GM10266 (cell line): ENCODE measurements at regions not wholly inside any gene's neighbourhood (a gene's known extent, or its start where the extent isn't known, plus 50 kb on each side); places are given as distances from the start of the nearest gene placed in this dataset.

Experiments
- DNase-seq: peaks from one replicate; pipeline ENCODE4 v3.0.0; 2012; ENCODE audit errors: extremely low spot score
- TF ChIP-seq, protein P1 (sequence below): IDR thresholded peaks from 2 replicates; pipeline ENCODE4 v1.5.1; 2012; ENCODE audit warnings: mild to moderate bottlenecking, low read depth; ENCODE audit not compliant: control insufficient read depth, insufficient read depth; ENCODE audit errors: missing control alignments

DNA sequence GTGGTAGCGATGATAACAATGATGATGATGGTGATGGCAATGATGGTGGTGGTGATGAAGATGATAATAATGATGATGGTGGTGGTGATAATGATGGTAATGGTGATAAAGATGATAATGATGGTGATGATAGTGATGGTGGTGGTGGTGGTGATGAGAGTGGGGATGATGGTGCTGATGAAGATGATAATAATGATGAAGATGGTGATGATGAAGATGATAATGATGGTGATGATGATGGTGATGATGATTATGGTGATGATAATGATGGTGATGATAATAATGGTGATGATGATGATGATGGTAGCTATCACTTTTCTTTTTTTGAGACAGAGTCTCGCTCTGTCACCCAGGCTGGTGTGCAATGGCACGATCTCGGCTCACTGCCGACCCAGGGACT lies 144.5 kb upstream of the PCBD1 start:
- no peak for DNase-seq
- TF ChIP-seq, protein P1, sequence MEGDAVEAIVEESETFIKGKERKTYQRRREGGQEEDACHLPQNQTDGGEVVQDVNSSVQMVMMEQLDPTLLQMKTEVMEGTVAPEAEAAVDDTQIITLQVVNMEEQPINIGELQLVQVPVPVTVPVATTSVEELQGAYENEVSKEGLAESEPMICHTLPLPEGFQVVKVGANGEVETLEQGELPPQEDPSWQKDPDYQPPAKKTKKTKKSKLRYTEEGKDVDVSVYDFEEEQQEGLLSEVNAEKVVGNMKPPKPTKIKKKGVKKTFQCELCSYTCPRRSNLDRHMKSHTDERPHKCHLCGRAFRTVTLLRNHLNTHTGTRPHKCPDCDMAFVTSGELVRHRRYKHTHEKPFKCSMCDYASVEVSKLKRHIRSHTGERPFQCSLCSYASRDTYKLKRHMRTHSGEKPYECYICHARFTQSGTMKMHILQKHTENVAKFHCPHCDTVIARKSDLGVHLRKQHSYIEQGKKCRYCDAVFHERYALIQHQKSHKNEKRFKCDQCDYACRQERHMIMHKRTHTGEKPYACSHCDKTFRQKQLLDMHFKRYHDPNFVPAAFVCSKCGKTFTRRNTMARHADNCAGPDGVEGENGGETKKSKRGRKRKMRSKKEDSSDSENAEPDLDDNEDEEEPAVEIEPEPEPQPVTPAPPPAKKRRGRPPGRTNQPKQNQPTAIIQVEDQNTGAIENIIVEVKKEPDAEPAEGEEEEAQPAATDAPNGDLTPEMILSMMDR: no peak

DNA sequence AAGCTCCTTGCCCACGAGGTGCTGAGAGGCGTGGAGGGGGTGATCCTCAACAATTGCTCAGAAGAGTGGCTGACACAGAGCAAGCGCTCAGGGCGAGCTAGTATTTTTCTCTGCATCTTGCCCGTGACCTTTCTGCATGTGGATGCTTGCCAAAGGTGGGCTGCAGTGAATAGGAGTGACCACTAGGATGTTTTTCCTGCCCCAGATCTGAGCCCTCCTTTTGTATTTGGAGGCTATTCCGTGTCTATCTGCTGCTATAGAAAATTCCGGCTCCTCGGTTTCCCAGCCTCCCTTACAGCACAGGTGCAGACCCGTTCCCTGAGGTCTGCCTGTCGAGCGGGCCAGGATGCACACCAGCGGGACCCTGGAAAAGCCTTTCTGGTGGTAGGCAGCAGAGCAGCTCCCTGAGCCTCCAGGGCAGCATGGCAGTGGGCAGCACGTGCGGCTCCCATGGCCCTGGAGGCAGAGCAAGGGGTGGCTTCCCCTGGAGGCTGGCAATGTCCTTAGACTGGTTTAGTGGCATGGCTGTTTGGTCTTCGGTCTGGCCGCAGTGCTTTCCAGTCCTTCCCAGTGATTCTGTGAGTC lies 145.1 kb upstream of the PCBD1 start:
- DNase-seq: no peak
- TF ChIP-seq, protein P1: no peak

DNA sequence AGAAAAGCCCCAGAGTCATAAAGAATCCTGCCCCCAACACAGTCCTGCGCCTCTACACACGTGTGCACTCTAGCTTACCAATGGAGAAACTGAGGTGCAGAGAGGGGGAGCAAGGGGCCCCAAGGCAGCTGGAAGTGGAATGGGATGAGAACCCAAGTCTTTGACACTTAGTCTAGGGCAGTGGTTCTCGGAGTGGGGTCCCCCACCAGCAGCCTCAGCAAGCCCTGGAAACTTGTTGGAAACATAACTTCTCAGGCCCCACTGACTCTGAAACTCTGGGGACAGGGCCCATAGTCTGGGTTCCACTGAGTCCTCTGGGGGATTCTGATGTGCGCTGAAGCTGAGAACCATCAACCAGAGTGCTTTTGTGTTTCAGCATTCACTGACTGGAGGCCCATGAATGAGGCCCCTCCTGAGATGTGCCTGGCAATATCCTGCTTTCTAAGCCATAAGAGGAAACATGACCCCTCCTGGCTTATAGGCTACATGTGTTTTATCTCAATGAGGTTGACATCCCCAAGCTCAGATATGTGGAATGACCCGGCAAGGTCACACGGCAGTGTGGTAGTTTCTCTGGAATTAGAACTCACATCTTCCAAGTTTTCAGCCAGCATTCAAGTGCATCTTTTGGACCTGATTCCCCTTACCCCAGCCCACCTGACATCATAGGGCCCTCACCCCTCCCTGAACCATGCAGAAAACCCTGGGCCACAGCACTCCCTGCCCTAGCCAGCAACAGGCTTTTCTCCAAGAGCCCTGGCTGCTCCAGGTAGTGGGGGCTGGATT lies 147.3 kb upstream of the PCBD1 start:
- TF ChIP-seq, protein P1: no peak
- DNase-seq: no peak

DNA sequence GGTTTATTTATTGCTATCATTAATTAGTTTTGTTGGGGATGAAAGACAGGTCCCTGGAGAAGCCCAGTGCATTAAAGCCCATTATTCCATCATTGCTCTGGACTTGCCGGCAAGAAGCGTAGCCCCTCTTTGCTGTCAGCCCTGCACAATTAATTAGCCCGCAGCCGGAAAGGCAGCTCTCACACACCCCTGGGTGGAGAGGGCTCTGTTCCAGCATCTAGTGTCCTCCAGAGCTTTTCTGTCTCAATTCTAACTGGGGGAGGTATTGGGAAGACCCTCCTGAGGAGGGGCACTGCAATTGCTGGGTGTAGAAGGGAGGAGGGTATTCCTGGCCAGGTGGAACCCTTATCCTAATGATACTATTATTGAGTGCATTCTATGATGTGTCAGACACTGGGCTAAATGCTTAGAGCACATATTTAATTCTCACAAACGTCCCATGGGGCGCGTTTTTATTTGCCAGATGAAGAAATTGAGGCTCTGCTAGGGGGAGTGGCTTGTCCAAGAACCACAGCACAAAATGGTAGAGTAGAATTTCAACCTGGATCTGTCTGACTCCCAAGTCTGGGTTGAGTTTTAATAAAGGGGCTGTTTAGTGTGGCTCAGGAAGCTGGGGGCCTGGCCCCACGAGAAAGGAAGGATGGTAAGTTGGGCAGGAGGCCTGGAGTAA lies 148.1 kb upstream of the PCBD1 start:
- TF ChIP-seq, protein P1: no peak
- DNase-seq: no peak

DNA sequence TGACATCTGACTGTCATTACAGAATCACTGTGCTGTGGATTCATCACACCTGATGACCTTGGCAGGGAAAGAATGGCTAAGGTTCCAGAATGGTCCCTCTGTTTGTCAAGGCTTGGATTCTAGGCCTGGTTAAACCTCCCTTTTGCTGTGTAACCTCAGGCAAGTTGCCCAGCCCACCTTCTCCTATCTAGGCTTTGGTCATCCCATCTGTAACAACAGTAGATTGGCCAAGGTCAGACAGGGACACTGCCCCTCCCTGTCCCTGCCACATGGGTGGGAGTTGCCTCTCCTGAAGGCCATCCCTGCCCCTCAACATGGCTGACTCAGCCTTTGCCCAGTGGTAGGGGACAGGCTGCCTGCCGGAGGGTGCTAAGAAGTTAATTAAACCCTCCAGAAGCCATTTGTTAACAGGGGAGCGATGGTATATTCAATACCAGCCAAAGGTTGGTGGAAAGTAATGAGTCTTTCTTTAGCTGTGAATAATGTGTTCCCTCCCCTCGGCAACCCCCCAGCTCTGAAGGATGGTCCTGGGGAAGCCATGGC lies 149.8 kb upstream of the PCBD1 start:
- no peak for DNase-seq

DNA sequence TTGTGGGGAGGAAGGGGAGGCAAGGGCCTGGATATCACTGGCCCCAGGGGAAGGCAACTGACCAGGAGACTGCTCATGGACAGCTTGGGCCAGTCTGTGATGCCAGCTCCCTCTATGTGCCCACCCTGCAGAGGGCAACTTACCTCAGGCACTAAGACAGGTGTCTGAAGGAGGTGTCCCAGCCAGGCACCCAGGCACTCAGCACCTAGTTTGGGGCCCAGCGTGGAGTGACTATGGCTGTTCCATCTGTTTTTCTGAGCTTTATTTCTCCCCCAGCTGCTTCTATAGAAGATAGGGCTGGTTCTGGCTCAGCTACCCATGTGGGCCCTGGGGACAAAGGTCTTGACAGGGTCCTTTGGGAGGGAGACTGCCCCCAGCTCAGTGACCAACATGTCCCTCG lies 150.6 kb upstream of the PCBD1 start:
- TF ChIP-seq, protein P1: no peak
- no peak for DNase-seq

More for the DNA sequence above, 149.8 kb upstream of the PCBD1 start:
- TF ChIP-seq, protein P1: no peak
